ENCODE measurements at regions not wholly inside any gene's neighbourhood (a gene's known extent, or its start where the extent isn't known, plus 50 kb on each side); places are given as distances from the start of the nearest gene placed in this dataset.

DNA sequence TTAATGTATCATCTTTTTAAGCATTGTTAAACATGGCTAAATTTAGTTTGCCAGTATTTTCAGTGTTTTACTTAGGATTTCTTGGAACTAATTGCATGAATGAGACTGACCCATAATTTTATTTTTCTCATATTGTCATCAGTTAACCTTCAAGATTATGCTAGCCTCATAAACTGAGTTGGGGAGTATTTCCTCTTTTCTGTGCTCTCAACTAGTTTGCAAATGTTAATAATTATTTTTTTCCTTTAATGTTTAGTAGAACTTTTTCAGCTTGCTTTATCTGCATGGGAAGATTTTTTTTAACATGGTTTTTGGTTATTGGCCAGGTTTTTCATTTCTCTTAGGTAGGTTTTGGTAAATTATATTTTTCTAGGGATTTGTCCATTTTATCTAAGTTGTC is 235.4 kb upstream of the SESN3 start:
- DNase-seq (no peak), ATAC-seq (no peak)
- Histone ChIP-seq H3K27ac (ENCODE audit: low read length) (no peak overlapping the region), H3K4me3 (ENCODE audit: low read length) (no peak overlapping the region), H3K27me3 (ENCODE audit: control insufficient read depth, insufficient read depth) (no peaks in the 10 kb centered on the region), H3K9me3 (ENCODE audit: control insufficient read depth, low read length) (no peaks in the 10 kb centered on the region), H3K4me1 (ENCODE audit: control insufficient read depth, insufficient read depth, low read length) (no peaks in the 10 kb centered on the region)
- intact Hi-C loops (cut with DNase I): no loop called here

- 71% methylated on average over 7 of the region's 7 CpGs for WGBS
- no peak overlapping the region for H3K27ac ChIP-seq (ENCODE audit: low read length)
- H3K4me1 ChIP-seq (ENCODE audit: control insufficient read depth, insufficient read depth, low read length): no peaks in the 10 kb centered on the region
- no peaks in the 10 kb centered on the region for H3K9me3 ChIP-seq (ENCODE audit: control insufficient read depth, low read length)
- H3K27me3 ChIP-seq (ENCODE audit: control insufficient read depth, insufficient read depth): no peaks in the 10 kb centered on the region
- H3K4me3 ChIP-seq (ENCODE audit: low read length): no peak overlapping the region
- DNase-seq (no peak), ATAC-seq (no peak)
- intact Hi-C loops (cut with DNase I): no loop called here
These were observed 234.9 kb upstream of the SESN3 start for GRCh38 chr11:95465887-95466286.

DNA sequence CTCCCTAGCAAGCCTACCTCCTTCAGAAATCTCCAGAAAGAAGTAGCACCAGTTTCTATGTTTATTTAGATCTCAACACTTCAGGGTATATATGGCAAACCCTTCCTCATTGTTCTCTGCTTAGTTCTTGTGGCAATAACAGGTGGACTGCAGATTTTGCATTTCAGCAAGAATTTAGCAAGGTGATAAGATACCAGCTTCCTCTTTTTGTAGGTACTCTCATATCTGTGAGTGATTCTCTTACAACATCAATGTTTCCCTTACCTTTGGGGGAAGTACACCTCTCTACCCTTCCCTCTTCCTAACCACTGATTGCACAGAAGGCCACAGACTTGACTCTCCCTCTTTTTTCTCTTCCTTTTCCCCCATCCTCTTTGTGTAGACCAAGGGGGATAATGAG is 230.9 kb upstream of the SESN3 start:
- Histone ChIP-seq H3K27ac (ENCODE audit: low read length) (no peak overlapping the region), H3K4me1 (ENCODE audit: control insufficient read depth, insufficient read depth, low read length) (peaks cover 4% of the 10 kb centered on the region), H3K9me3 (ENCODE audit: control insufficient read depth, low read length) (no peaks in the 10 kb centered on the region), H3K4me3 (ENCODE audit: low read length) (no peak overlapping the region), H3K27me3 (ENCODE audit: control insufficient read depth, insufficient read depth) (no peaks in the 10 kb centered on the region)
- ATAC-seq: no peak
- DNase-seq: no peak
- intact Hi-C loops (cut with DNase I): no loop called here

GRCh38 chr11:95461348-95461747 is 230.3 kb upstream of the SESN3 start:
- 98% methylated on average over 2 of the region's 2 CpGs for WGBS

DNA sequence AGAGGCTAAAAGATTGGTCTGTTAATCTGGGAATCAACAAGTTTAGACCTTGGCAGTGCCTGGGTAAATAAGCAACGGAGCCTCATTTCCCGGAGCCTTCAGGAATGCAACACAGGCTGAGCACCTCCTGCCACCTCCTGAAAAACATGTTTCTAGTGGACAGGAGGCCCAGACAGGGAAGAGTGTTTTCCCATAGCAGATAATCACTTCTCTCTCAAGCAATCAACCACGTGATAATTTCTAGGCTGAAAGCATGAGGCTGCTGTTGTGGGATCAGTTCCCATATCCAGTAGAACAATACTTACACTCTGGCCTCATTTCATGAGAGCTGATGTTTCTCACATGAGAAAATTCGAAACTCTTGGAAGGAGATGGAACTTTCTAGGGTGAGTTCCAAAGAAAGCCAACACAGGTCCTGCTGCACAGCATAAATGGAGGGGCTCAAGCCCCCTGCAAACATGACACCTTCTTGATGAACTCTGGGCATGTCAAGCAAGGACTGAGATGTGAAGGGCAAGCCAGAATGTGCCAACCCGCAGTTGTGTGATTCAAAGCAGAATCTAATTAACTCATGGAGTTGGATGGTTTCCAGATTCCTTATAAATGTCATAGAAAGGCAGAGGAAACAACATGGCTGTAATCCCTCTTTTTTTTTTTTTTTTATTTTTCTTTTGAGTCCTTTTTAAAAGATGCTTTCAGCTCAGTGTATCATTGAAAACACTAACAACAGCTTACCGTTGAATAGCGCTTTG is 228.5 kb upstream of the SESN3 start:
- H3K27ac ChIP-seq (ENCODE audit: low read length): peak overlapping the region; percentile 28
- intact Hi-C loops (cut with DNase I): loop anchor here in 1 of 4 donors (10.0 kb wide), 1 partner anchor 245 kb away; no protein-coding TSS in a partner anchor
- H3K4me3 ChIP-seq (ENCODE audit: low read length): no peak overlapping the region
- ATAC-seq (peak; percentile 76 to 85), DNase-seq (no peak)
- no peaks in the 10 kb centered on the region for H3K27me3 ChIP-seq (ENCODE audit: control insufficient read depth, insufficient read depth)
- peaks cover 7% of the 10 kb centered on the region for H3K4me1 ChIP-seq (ENCODE audit: control insufficient read depth, insufficient read depth, low read length)
- H3K9me3 ChIP-seq (ENCODE audit: control insufficient read depth, low read length): no peaks in the 10 kb centered on the region
- WGBS: 29% methylated on average over 7 of the region's 7 CpGs

More at GRCh38 chr11:95461348-95461747, 230.3 kb upstream of the SESN3 start:
- no peaks in the 10 kb centered on the region for H3K27me3 ChIP-seq (ENCODE audit: control insufficient read depth, insufficient read depth)
- ATAC-seq (no peak), DNase-seq (no peak)
- no peak overlapping the region for H3K4me3 ChIP-seq (ENCODE audit: low read length)
- peaks cover 7% of the 10 kb centered on the region for H3K4me1 ChIP-seq (ENCODE audit: control insufficient read depth, insufficient read depth, low read length)
- H3K9me3 ChIP-seq (ENCODE audit: control insufficient read depth, low read length): no peaks in the 10 kb centered on the region
- intact Hi-C loops (cut with DNase I): no loop called here
- H3K27ac ChIP-seq (ENCODE audit: low read length): no peak overlapping the region

- Histone ChIP-seq H3K27me3 (ENCODE audit: control insufficient read depth, insufficient read depth) (no peaks in the 10 kb centered on the region), H3K4me1 (ENCODE audit: control insufficient read depth, insufficient read depth, low read length) (peaks cover 7% of the 10 kb centered on the region), H3K9me3 (ENCODE audit: control insufficient read depth, low read length) (no peaks in the 10 kb centered on the region), H3K27ac (ENCODE audit: low read length) (no peak overlapping the region), H3K4me3 (ENCODE audit: low read length) (no peak overlapping the region)
- WGBS: 70% methylated on average over 7 of the region's 7 CpGs
- ATAC-seq (no peak), DNase-seq (peak in 1 of 3 donors; percentile 59)
- intact Hi-C loops (cut with DNase I): loop anchor here in 1 of 4 donors (10.0 kb wide), 1 partner anchor 248 kb away; no protein-coding TSS in a partner anchor
These were observed 225.9 kb upstream of the SESN3 start for GRCh38 chr11:95456714-95457491.

GRCh38 chr11:95455228-95455970 is 224.4 kb upstream of the SESN3 start:
- Histone ChIP-seq H3K27ac (ENCODE audit: low read length) (no peak overlapping the region), H3K4me3 (ENCODE audit: low read length) (no peak overlapping the region), H3K9me3 (ENCODE audit: control insufficient read depth, low read length) (no peaks in the 10 kb centered on the region), H3K27me3 (ENCODE audit: control insufficient read depth, insufficient read depth) (no peaks in the 10 kb centered on the region), H3K4me1 (ENCODE audit: control insufficient read depth, insufficient read depth, low read length) (peaks cover 10% of the 10 kb centered on the region)
- intact Hi-C loops (cut with DNase I): loop anchor here in 1 of 4 donors (10.0 kb wide), 1 partner anchor 249 kb away; no protein-coding TSS in a partner anchor
- 68% methylated on average over 6 of the region's 6 CpGs for WGBS
- DNase-seq (no peak), ATAC-seq (no peak)

- WGBS: 43% methylated on average over 7 of the region's 7 CpGs
- Histone ChIP-seq H3K27ac (ENCODE audit: low read length) (peak overlapping the region; percentile 6), H3K4me1 (ENCODE audit: control insufficient read depth, insufficient read depth, low read length) (peaks cover 6% of the 10 kb centered on the region), H3K27me3 (ENCODE audit: control insufficient read depth, insufficient read depth) (no peaks in the 10 kb centered on the region), H3K4me3 (ENCODE audit: low read length) (no peak overlapping the region), H3K9me3 (ENCODE audit: control insufficient read depth, low read length) (no peaks in the 10 kb centered on the region)
- intact Hi-C loops (cut with DNase I): loop anchor here in 1 of 4 donors (10.0 kb wide), 1 partner anchor 251 kb away; no protein-coding TSS in a partner anchor
- ATAC-seq: peak; percentile 75 to 81
- DNase-seq: peak; percentile 73 to 90 (median 89)
These were observed 222.7 kb upstream of the SESN3 start for GRCh38 chr11:95453616-95454171.

DNA sequence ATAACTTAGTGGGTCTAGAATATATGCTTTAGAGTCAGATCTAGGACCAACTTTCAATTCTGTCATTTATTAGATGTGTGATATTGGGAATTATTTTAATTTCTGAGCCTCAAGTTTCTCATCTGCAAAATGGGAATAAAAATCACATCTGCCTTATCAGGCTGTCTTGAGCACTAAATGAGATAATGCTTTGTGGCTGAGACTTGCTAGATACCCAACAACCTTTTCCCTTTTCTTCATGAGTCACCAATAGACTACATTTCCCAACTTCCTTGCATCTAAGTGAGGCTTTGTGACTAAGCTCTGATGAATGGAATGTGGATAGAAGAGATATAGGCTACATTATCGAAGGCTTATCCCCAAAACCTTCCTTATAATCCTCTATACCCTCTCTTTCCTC is 220.7 kb upstream of the SESN3 start:
- WGBS: 83% methylated on average over 1 of the region's 1 CpG
- no peak overlapping the region for H3K4me3 ChIP-seq (ENCODE audit: low read length)

DNA sequence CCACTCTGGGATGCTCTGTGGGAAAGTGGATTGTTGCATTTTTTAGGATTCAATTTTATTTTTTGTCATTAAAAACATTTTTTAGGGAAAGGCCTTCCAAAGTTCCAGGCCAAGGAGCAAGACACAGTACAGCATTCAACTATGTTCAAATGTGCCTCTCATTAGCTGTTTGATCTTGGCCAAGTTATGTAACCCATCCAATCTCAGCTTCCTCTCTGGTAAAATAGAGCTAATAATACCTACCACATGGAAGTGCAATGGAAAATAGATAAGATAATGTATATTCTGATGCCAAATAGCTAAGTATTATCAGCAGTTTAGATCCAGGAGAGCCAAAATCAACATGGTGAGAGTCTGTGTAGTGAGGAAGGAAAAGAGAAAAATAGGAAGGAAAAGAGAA is 220.3 kb upstream of the SESN3 start:
- Histone ChIP-seq H3K27me3 (ENCODE audit: control insufficient read depth, insufficient read depth) (no peaks in the 10 kb centered on the region), H3K4me1 (ENCODE audit: control insufficient read depth, insufficient read depth, low read length) (peaks cover 3% of the 10 kb centered on the region), H3K27ac (ENCODE audit: low read length) (no peak overlapping the region), H3K4me3 (ENCODE audit: low read length) (no peak overlapping the region), H3K9me3 (ENCODE audit: control insufficient read depth, low read length) (no peaks in the 10 kb centered on the region)
- no peak for DNase-seq
- ATAC-seq: peak; percentile 80 to 87
- intact Hi-C loops (cut with DNase I): loop anchor here in 1 of 4 donors (10.0 kb wide), 1 partner anchor 254 kb away; no protein-coding TSS in a partner anchor

More for the DNA sequence above, 220.7 kb upstream of the SESN3 start:
- intact Hi-C loops (cut with DNase I): loop anchor here in 1 of 4 donors (10.0 kb wide), 1 partner anchor 253 kb away; no protein-coding TSS in a partner anchor
- H3K27me3 ChIP-seq (ENCODE audit: control insufficient read depth, insufficient read depth): no peaks in the 10 kb centered on the region
- DNase-seq (no peak), ATAC-seq (peak in 1 of 2 donors; percentile 64)
- H3K9me3 ChIP-seq (ENCODE audit: control insufficient read depth, low read length): no peaks in the 10 kb centered on the region
- no peak overlapping the region for H3K27ac ChIP-seq (ENCODE audit: low read length)
- H3K4me1 ChIP-seq (ENCODE audit: control insufficient read depth, insufficient read depth, low read length): peaks cover 4% of the 10 kb centered on the region
